ENCODE measurements at regions not wholly inside any gene's neighbourhood (a gene's known extent, or its start where the extent isn't known, plus 50 kb on each side); places are given as distances from the start of the nearest gene placed in this dataset.

DNA sequence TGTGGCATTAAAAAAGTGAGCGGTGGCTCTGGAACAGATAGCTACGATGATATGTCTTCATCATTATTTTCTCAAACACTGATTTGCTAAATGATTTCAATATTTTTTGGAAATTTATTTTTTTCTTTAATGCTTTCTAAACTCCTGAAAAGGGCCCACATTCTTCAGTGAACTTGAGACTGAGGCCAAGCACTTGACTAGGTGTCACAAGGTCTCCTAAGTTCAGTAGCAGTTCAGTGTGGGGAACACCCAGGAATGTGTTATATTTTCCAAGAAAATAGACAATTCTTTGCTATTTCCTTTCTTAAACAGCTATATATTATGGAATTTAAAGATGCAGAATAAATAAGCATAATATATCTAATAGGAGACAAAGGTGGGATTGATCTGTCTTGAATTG is 850.9 kb downstream of the USP25 start:
- no peak for DNase-seq (ENCODE audit: low read depth, low spot score)

DNA sequence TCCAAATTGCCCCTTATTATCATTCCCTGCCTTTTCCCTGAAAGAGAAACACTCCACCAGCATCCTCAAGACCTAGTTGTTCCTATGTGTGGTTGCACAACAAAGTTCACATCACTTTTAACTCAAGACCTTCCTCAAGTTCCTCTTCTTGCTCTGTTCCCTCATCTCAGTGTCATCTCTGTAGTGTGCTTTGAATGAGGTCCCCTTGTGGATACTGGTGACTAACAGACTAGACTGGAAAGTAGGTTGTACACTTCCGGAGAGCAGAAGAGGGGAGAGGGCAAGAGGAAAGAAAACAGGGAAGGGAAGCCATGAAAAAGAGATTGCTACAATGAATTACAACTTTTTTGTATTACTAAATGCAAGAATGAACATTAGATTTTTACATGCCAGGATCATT is 853.8 kb downstream of the USP25 start:
- DNase-seq (ENCODE audit: low read depth, low spot score): no peak

- DNase-seq (ENCODE audit: low read depth, low spot score): no peak
Measured at GRCh38 chr21:16584756-16585155, 855.0 kb downstream of the USP25 start.

- DNase-seq (ENCODE audit: low read depth, low spot score): no peak
Measured at GRCh38 chr21:16585896-16586295, 856.1 kb downstream of the USP25 start.

- DNase-seq (ENCODE audit: low read depth, low spot score): peak; percentile 70
Measured at GRCh38 chr21:16587141-16587581, 857.4 kb downstream of the USP25 start.

- peak; percentile 42 for DNase-seq (ENCODE audit: low read depth, low spot score)
Measured at GRCh38 chr21:16587681-16588375, 858.0 kb downstream of the USP25 start.

DNA sequence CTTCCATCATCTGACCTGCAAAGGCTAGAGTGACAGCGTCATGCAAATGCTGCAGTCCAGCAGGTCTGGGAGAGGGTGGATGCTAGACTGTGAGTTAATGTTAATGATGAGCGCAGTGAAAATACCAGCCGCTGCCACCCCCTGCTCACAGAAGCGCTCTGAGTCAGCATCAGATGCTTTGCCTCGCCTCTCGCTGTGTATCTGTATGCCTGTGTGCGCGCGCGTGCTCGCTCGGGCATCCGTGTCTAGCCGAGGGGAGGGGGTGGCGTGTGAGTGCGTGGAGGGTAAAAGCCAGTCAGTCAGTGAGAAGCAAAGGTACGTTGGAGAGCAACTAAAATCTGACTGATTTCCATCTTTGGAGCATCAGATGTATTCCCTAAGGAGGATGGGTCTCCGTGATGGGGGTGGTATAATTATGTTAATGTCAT is 858.7 kb downstream of the USP25 start:
- DNase-seq (ENCODE audit: low read depth, low spot score): peak; percentile 91

GRCh38 chr21:16589006-16589898 is 859.5 kb downstream of the USP25 start:
- DNase-seq (ENCODE audit: low read depth, low spot score): no peak

DNA sequence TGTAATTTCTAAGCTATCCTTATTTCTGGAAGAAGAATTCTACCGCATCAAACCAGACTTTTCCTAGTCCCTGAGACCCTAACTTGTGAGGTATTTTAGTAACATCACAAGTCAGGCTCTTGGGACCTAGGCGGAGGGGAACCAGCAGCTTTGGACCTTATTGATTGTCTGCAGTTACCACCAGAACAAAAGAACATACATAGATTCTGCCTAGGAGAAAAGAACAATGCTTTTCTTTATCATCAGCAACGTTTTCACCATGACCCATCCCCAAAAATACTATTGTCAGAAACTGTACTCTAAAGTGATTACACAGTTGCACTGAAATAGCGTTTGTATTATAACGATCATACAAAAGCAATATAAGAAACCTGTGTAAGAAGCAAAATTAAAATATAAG is 860.4 kb downstream of the USP25 start:
- no peak for DNase-seq (ENCODE audit: low read depth, low spot score)

- DNase-seq (ENCODE audit: low read depth, low spot score): no peak
Measured at GRCh38 chr21:16590641-16591292, 861.0 kb downstream of the USP25 start.

DNA sequence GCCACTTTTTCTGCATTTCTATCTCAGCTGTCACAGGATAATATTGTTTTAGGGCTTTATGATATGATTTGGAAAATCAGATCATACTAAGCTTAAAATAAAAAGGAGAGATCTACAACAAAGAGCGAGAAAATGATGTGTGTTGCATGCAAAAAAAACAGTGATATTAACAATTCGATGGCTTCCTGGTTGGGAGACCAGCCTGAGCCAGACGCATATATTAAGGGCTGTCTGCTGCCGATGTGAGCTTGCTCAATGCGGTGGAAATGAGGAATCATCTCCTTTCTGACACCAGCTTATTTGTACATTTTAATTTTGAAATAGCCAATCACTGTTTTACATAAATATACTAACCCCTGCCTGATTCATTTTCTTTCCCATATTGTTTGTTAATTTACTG is 862.6 kb downstream of the USP25 start:
- DNase-seq (ENCODE audit: low read depth, low spot score): peak; percentile 30

GRCh38 chr21:16594191-16594590 is 864.4 kb downstream of the USP25 start:
- DNase-seq (ENCODE audit: low read depth, low spot score): no peak

- DNase-seq (ENCODE audit: low read depth, low spot score): no peak
Measured at GRCh38 chr21:16596369-16596768, 866.6 kb downstream of the USP25 start.

- no peak for DNase-seq (ENCODE audit: low read depth, low spot score)
Measured at GRCh38 chr21:16597753-16598152, 868.0 kb downstream of the USP25 start.

DNA sequence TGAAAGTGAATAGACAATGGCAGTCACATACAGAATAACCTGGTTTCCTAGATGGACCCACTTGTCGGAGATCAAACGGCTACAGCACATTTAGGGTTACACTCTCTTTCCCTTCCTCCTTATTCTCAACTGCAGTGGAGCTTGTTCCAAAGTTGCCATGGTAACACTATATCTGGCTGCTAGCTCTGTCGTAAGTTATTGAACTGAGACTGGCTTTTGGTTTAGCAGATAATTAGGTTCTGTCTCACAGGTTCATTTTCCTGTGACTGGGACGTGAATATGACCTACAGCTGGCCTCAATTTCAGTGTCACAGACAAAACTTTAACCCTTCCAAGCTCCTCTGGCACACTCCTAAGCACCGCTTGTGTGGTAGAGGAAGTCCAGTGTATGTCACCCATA is 875.8 kb downstream of the USP25 start:
- peak; percentile 49 for DNase-seq (ENCODE audit: low read depth, low spot score)

- DNase-seq (ENCODE audit: low read depth, low spot score): no peak
Measured at GRCh38 chr21:16606271-16606670, 876.5 kb downstream of the USP25 start.

DNA sequence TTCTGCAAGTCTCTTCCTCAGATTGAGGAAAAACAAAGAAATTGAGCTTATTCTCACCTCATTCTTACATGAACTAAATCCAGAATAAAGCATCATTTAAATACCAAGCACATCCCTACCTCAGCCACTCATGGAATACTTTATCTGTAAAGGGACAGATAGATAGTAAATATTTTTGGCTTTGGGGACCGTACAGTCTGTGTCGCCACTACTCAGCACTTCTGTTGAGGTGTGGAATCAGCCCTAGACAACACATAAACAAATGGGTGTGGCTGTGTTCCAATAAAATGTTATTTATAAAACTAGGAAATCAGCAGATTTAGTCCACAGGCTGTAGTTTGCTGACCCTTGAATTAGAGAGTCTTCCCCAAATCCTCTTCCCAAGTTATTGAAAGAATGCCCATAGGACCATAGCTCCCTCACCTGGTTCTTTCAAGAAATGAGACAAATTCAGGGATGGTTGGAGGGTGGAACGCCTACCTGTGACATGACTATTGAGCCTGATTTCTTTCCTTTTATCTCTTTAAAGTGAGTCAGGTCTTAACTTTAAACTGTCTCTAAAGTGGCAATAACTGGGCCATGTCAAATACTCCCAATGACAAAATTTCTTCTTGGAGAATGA is 878.5 kb downstream of the USP25 start:
- DNase-seq (ENCODE audit: low read depth, low spot score): no peak

GRCh38 chr21:16619281-16619680 is 889.5 kb downstream of the USP25 start:
- no peak for DNase-seq (ENCODE audit: low read depth, low spot score)

- DNase-seq (ENCODE audit: low read depth, low spot score): no peak
Measured at GRCh38 chr21:16620786-16621320, 891.1 kb downstream of the USP25 start.

GRCh38 chr21:16624479-16625118 is 888.2 kb upstream of the CXADR start:
- no peak for DNase-seq (ENCODE audit: low read depth, low spot score)

DNA sequence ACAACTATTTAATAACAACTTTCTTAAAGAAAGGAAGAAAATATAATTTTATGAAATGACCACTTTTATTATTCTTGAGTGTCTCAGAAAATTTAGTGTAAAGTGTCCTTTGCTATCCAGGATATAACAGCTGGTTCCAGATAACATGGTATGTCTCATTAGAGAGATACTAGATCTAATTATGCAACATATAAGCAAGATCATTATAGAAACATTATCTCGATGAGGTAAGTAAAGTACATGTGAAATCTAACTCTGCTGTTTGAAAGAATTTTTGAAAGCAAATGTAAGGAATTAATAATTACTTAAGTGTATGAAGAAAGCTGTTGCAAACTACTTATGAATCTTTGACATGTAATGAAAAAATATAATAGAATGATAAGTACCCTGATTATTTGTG is 887.4 kb upstream of the CXADR start:
- no peak for DNase-seq (ENCODE audit: low read depth, low spot score)
